PC-9 (cell line): ENCODE measurements at regions not wholly inside any gene's neighbourhood (a gene's known extent, or its start where the extent isn't known, plus 50 kb on each side); places are given as distances from the start of the nearest gene placed in this dataset.
A peak's percentile ranks its signal among the peaks of the same experiment; 100 is the strongest.

Experiments
- BruUV-seq: library from RNA; stranded (reverse); fragments of 400-500 nt; replicated peaks from 2 replicates; lab custom pipeline; 2021; lab: Mats Ljungman, UMichigan
- CTCF ChIA-PET: fragments of 300-600 bp; sonication (Branson Sonifier 250); formaldehyde crosslinking; loops from one replicate; lab custom pipeline; 2022; ENCODE audit warnings: antibody characterized with exemption; lab: Charles Lee
- POLR2A ChIA-PET: fragments of 300-600 bp; sonication (Branson Sonifier 250); formaldehyde crosslinking; loops from one replicate; lab custom pipeline; 2022; ENCODE audit warnings: antibody characterized with exemption; ENCODE audit not compliant: unreplicated experiment; lab: Charles Lee
- DNase-seq, 2 experiments: peaks; one replicate each; pipeline versions ENCODE4 v3.0.0 to v3.0.0-alpha.2; 2015 to 2022; ENCODE audit warnings: mixed read lengths in 1 of 2
- H2AFZ ChIP-seq: fragments of 200-600 bp; sonication (generic); 2 replicates; pipeline ENCODE4 v1.8.1; 2017; ENCODE audit warnings: antibody characterized with exemption
- H3F3A ChIP-seq: fragments of 200-600 bp; sonication (generic); 2 replicates; pipeline ENCODE4 v1.8.1; 2017; ENCODE audit warnings: antibody characterized with exemption, mild to moderate bottlenecking, low read depth; ENCODE audit not compliant: insufficient read depth
- H3K27ac ChIP-seq: fragments of 200-600 bp; sonication (generic); 2 replicates; pipeline ENCODE4 v1.6.1; 2016; ENCODE audit warnings: mixed run types
- H3K27me3 ChIP-seq: fragments of 200-600 bp; sonication (generic); 2 replicates; pipeline ENCODE4 v1.6.1; 2016; ENCODE audit warnings: low read depth, mixed run types; ENCODE audit not compliant: insufficient read depth
- H3K36me3 ChIP-seq: fragments of 200-600 bp; sonication (generic); 2 replicates; pipeline ENCODE4 v1.6.1; 2016; ENCODE audit warnings: low read depth, mixed run types
- H3K4me1 ChIP-seq: fragments of 200-600 bp; sonication (generic); replicated peaks from 2 replicates; pipeline ENCODE4 v1.6.1; 2016; ENCODE audit warnings: mixed run types; ENCODE audit not compliant: insufficient read depth
- H3K4me2 ChIP-seq: fragments of 200-600 bp; sonication (generic); 2 replicates; pipeline ENCODE4 v1.6.1; 2017; ENCODE audit warnings: mixed run types
- H3K4me3 ChIP-seq: fragments of 200-600 bp; sonication (generic); 2 replicates; pipeline ENCODE4 v1.6.1; 2016; ENCODE audit warnings: mixed run types
- H3K79me2 ChIP-seq: fragments of 200-600 bp; sonication (generic); 2 replicates; pipeline ENCODE4 v1.6.1; 2017; ENCODE audit warnings: low read depth, mixed run types
- H3K9me2 ChIP-seq: fragments of 200-600 bp; sonication (generic); 2 replicates; pipeline ENCODE4 v1.8.1; 2017; ENCODE audit warnings: mild to moderate bottlenecking; ENCODE audit not compliant: insufficient read depth
- H3K9me3 ChIP-seq: fragments of 200-600 bp; sonication (generic); 2 replicates; pipeline ENCODE4 v1.8.1; 2016; ENCODE audit warnings: low read depth; ENCODE audit not compliant: insufficient read depth
- H4K20me1 ChIP-seq: fragments of 200-600 bp; sonication (generic); 2 replicates; pipeline ENCODE4 v1.8.1; 2017; ENCODE audit not compliant: insufficient read depth
- EZH2 ChIP-seq: fragments of 200-600 bp; sonication (generic); IDR thresholded peaks from 2 replicates; pipeline ENCODE4 v1.8.0; 2017; ENCODE audit warnings: antibody characterized with exemption, low read depth
- intact Hi-C: fragments of 100-400 bp; cut with micrococcal nuclease; formaldehyde crosslinking; loops from one replicate; pipeline ENCODE4 v1.10.0; 2022; ENCODE audit not compliant: unreplicated experiment
- TF ChIP-seq, protein P1 (sequence below): fragments of 200-600 bp; sonication (generic); conservative IDR thresholded peaks from 2 replicates; pipeline ENCODE4 v1.6.1; 2017; ENCODE audit warnings: mixed run types, antibody characterized with exemption, mild to moderate bottlenecking, moderate library complexity

GRCh38 chr6:113588646-113589045, 268.5 kb upstream of the MARCKS start:
- no peak overlapping the region for H2AFZ ChIP-seq
- intact Hi-C loops, result no loop called here
- no peaks in the 10 kb centered on the region for H3K79me2 ChIP-seq
- no peaks in the 10 kb centered on the region for H3F3A ChIP-seq
- no peaks in the 10 kb centered on the region for H3K36me3 ChIP-seq
- H3K4me3 ChIP-seq, result no peak overlapping the region
- ChIA-PET CTCF (no interaction called here), POLR2A (no interaction called here)
- no peaks in the 10 kb centered on the region; the same call in 1 of the 2 replicates for H3K9me2 ChIP-seq
- TF ChIP-seq, protein P1, sequence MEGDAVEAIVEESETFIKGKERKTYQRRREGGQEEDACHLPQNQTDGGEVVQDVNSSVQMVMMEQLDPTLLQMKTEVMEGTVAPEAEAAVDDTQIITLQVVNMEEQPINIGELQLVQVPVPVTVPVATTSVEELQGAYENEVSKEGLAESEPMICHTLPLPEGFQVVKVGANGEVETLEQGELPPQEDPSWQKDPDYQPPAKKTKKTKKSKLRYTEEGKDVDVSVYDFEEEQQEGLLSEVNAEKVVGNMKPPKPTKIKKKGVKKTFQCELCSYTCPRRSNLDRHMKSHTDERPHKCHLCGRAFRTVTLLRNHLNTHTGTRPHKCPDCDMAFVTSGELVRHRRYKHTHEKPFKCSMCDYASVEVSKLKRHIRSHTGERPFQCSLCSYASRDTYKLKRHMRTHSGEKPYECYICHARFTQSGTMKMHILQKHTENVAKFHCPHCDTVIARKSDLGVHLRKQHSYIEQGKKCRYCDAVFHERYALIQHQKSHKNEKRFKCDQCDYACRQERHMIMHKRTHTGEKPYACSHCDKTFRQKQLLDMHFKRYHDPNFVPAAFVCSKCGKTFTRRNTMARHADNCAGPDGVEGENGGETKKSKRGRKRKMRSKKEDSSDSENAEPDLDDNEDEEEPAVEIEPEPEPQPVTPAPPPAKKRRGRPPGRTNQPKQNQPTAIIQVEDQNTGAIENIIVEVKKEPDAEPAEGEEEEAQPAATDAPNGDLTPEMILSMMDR, result no peak
- no peak for TF ChIP-seq EZH2
- no peak overlapping the region for H3K27ac ChIP-seq
- no peaks in the 10 kb centered on the region for H3K9me3 ChIP-seq
- H3K27me3 ChIP-seq, result no peaks in the 10 kb centered on the region
- DNase-seq, result no peak
- BruUV-seq, result no TSS peak
- H3K4me1 ChIP-seq, result peaks cover 11% of the 10 kb centered on the region
- H3K4me2 ChIP-seq, result no peak overlapping the region
- no peaks in the 10 kb centered on the region for H4K20me1 ChIP-seq

DNA sequence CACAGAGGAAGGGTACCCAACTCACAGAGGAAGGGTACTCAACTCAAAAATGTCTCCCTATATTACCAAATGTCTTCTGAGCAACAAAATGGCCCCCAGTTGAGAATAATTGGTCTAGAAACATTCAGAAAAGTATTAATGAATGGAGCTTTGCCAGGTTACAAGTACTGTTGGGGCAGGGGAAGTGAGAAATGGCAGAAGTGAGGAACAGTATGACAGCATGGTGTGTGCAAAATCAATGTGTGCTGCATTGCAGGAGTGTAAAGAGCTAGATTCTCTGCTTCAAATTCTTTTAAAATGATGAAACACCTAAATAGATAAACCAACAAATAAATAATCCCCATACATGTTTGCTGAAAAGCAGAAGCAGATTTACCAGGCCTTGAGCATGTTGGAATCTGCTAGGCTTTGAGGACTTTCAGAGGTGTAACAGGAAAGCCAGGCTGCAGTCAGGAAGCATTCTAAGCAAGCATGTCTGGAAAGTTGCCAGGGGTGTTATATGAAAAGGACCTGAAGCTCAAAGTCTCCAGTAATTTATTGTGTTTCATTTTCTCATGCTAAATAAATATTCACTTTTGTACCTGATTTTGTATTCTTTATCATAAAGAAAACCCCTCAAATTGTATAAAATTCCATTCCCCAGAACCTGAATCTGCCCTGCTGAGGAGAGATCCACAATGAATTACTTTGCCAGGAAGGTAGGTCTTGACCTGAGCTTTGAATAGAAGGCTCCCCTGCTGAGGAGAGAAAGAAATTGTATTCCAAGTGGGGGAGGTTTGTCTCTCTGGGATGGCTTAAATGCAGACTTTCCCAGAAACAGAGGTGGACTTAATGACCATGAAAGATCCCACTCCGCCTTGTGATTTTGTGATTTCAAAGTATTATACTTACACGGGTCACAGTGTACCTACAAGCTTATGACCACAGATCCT, 265.0 kb upstream of the MARCKS start:
- H4K20me1 ChIP-seq, result no peaks in the 10 kb centered on the region
- CTCF ChIA-PET, result no interaction called here
- DNase-seq, result peak in 1 of 2 experiments; percentile 11
- H3K36me3 ChIP-seq, result no peaks in the 10 kb centered on the region
- no peak overlapping the region for H3K27ac ChIP-seq
- intact Hi-C loops, result no loop called here
- no peaks in the 10 kb centered on the region for H3K79me2 ChIP-seq
- no peaks in the 10 kb centered on the region for H3F3A ChIP-seq
- BruUV-seq, result no TSS peak
- H2AFZ ChIP-seq, result 0 out of 2 replicates have a peak overlapping the region, but pooled peaks have one; percentile 11
- H3K9me3 ChIP-seq, result no peaks in the 10 kb centered on the region
- POLR2A ChIA-PET, result no interaction called here
- no peaks in the 10 kb centered on the region; the same call in 1 of the 2 replicates for H3K9me2 ChIP-seq
- no peak overlapping the region for H3K4me3 ChIP-seq
- no peak overlapping the region for H3K4me2 ChIP-seq
- no peak for TF ChIP-seq EZH2
- TF ChIP-seq, protein P1, result no peak
- H3K27me3 ChIP-seq, result no peaks in the 10 kb centered on the region
- H3K4me1 ChIP-seq, result peaks cover 11% of the 10 kb centered on the region

DNA sequence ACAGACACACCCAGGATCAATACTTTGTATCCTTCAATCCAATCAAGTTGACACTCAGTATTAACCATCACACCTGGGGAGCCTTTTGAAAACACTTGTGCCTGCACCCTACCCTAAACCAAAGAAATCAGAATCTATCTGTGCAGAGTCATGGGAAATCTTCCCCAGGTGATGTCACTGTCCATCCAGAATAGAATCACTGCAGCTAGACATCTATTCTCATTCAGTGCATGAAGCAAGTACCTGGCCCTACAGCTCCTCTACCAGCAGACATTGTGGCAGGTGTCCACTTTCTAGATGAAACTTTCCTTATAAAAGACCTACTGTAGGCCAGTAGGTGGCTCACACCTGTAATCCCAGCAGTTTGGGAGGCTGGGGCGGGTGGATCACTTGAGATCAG, 262.4 kb upstream of the MARCKS start:
- POLR2A ChIA-PET, result no interaction called here
- no peak for DNase-seq

More for the DNA sequence above, 262.4 kb upstream of the MARCKS start:
- H3F3A ChIP-seq, result no peaks in the 10 kb centered on the region
- no peaks in the 10 kb centered on the region; the same call in 1 of the 2 replicates for H3K9me2 ChIP-seq
- H3K36me3 ChIP-seq, result no peaks in the 10 kb centered on the region
- no TSS peak for BruUV-seq
- no peaks in the 10 kb centered on the region for H4K20me1 ChIP-seq
- intact Hi-C loops, result no loop called here
- H2AFZ ChIP-seq, result no peak overlapping the region
- H3K9me3 ChIP-seq, result no peaks in the 10 kb centered on the region; the same call in 1 of the 2 replicates
- TF ChIP-seq, protein P1, result no peak
- TF ChIP-seq EZH2, result no peak
- H3K79me2 ChIP-seq, result no peaks in the 10 kb centered on the region
- CTCF ChIA-PET, result no interaction called here
- H3K27me3 ChIP-seq, result no peaks in the 10 kb centered on the region
- no peaks in the 10 kb centered on the region; the same call in 1 of the 2 replicates for H3K4me1 ChIP-seq
- no peak overlapping the region for H3K27ac ChIP-seq
- no peak overlapping the region for H3K4me3 ChIP-seq
- no peak overlapping the region for H3K4me2 ChIP-seq
